ENCODE measurements at regions not wholly inside any gene's neighbourhood (a gene's known extent, or its start where the extent isn't known, plus 50 kb on each side); places are given as distances from the start of the nearest gene placed in this dataset.
"Not testable (repeated sequence)": the region's sequence is repeated elsewhere in the genome, so short reads cannot be mapped to it uniquely, and the experiment has no call there.

- no peak for DNase-seq (ENCODE audit: low spot score)
Observed at GRCh38 chr6:153984811-153985210, 54.2 kb upstream of the OPRM1 start.

- DNase-seq (ENCODE audit: low spot score): no peak
Observed at GRCh38 chr6:153980171-153980570, 58.9 kb upstream of the OPRM1 start.

- DNase-seq (ENCODE audit: low spot score): not testable (repeated sequence)
Observed at GRCh38 chr6:153978911-153979548, 60.0 kb upstream of the OPRM1 start.

- no peak for DNase-seq (ENCODE audit: low spot score)
Observed at GRCh38 chr6:153976921-153977693, 61.9 kb upstream of the OPRM1 start.

- no peak for DNase-seq (ENCODE audit: low spot score)
Observed at GRCh38 chr6:153966001-153966400, 73.0 kb upstream of the OPRM1 start.

- no peak for DNase-seq (ENCODE audit: low spot score)
Observed at GRCh38 chr6:153963352-153963751, 75.7 kb upstream of the OPRM1 start.

GRCh38 chr6:153962555-153962954 is 76.5 kb upstream of the OPRM1 start:
- no peak for DNase-seq (ENCODE audit: low spot score)

GRCh38 chr6:153960741-153961140 is 78.3 kb upstream of the OPRM1 start:
- no peak for DNase-seq (ENCODE audit: low spot score)

- no peak for DNase-seq (ENCODE audit: low spot score)
Observed at GRCh38 chr6:153960281-153960680, 78.8 kb upstream of the OPRM1 start.

- no peak for DNase-seq (ENCODE audit: low spot score)
Observed at GRCh38 chr6:153959276-153959675, 79.8 kb upstream of the OPRM1 start.

GRCh38 chr6:153958860-153959259 is 80.2 kb upstream of the OPRM1 start:
- DNase-seq (ENCODE audit: low spot score): no peak

GRCh38 chr6:153957394-153957793 is 81.6 kb upstream of the OPRM1 start:
- no peak for DNase-seq (ENCODE audit: low spot score)

GRCh38 chr6:153956808-153957207 is 82.2 kb upstream of the OPRM1 start:
- DNase-seq (ENCODE audit: low spot score): no peak

GRCh38 chr6:153949616-153950015 is 89.4 kb upstream of the OPRM1 start:
- DNase-seq (ENCODE audit: low spot score): no peak

- peak; percentile 19 for DNase-seq (ENCODE audit: low spot score)
Observed at GRCh38 chr6:153947808-153948447, 91.1 kb upstream of the OPRM1 start.

GRCh38 chr6:153944201-153944600 is 94.8 kb upstream of the OPRM1 start:
- no peak for DNase-seq (ENCODE audit: low spot score)

- no peak for DNase-seq (ENCODE audit: low spot score)
Observed at GRCh38 chr6:153942361-153942760, 96.7 kb upstream of the OPRM1 start.

- DNase-seq (ENCODE audit: low spot score): peak; percentile 52
Observed at GRCh38 chr6:153941768-153942167, 97.3 kb upstream of the OPRM1 start.

GRCh38 chr6:153938876-153939275 is 100.2 kb upstream of the OPRM1 start:
- no peak for DNase-seq (ENCODE audit: low spot score)

GRCh38 chr6:153931431-153931830 is 107.6 kb upstream of the OPRM1 start:
- no peak for DNase-seq (ENCODE audit: low spot score)

GRCh38 chr6:153927867-153928266 is 111.2 kb upstream of the OPRM1 start:
- DNase-seq (ENCODE audit: low spot score): no peak

GRCh38 chr6:153898360-153899059 is 140.5 kb upstream of the OPRM1 start:
- DNase-seq (ENCODE audit: low spot score): no peak

Data from mucosa of gallbladder (tissue), 1 donor.